GM23338 (cell line): ENCODE measurements at regions not wholly inside any gene's neighbourhood (a gene's known extent, or its start where the extent isn't known, plus 50 kb on each side); places are given as distances from the start of the nearest gene placed in this dataset.

ENCODE experiments used
- ATAC-seq: fragments of 200-7000 bp; cut with Tn5 transposase; 3 replicates; pipeline ENCODE4 v1.9.1; 2020
- DNase-seq: peaks from one replicate; pipeline ENCODE4 v3.0.0-alpha.2; 2015; ENCODE audit warnings: low spot score
- H2AFZ ChIP-seq: fragments of 200-600 bp; sonication (generic); 2 replicates; pipeline ENCODE4 v1.8.0; 2016; ENCODE audit warnings: antibody characterized with exemption, mild to moderate bottlenecking, moderate library complexity
- H3F3A ChIP-seq: fragments of 200-600 bp; sonication (generic); replicated peaks from 2 replicates; pipeline ENCODE4 v1.8.0; 2017; ENCODE audit warnings: antibody characterized with exemption, mixed run types, low read depth
- H3K27ac ChIP-seq: fragments of 200-600 bp; sonication (generic); 2 replicates; pipeline ENCODE4 v1.6.1; 2016; ENCODE audit warnings: low read depth
- H3K27me3 ChIP-seq: fragments of 200-600 bp; sonication (generic); 2 replicates; pipeline ENCODE4 v1.8.0; 2016; ENCODE audit warnings: mild to moderate bottlenecking, mixed run types, moderate library complexity; ENCODE audit not compliant: insufficient read depth
- H3K36me3 ChIP-seq: fragments of 200-600 bp; sonication (generic); 2 replicates; pipeline ENCODE4 v1.8.0; 2016; ENCODE audit warnings: mild to moderate bottlenecking; ENCODE audit not compliant: insufficient read depth
- H3K4me1 ChIP-seq: fragments of 200-600 bp; sonication (generic); 2 replicates; pipeline ENCODE4 v1.8.0; 2016; ENCODE audit warnings: mild to moderate bottlenecking, moderate library complexity; ENCODE audit not compliant: insufficient read depth
- H3K4me2 ChIP-seq: fragments of 200-600 bp; sonication (generic); 2 replicates; pipeline ENCODE4 v1.7.1; 2017; ENCODE audit warnings: mixed run types
- H3K4me3 ChIP-seq: fragments of 200-600 bp; sonication (generic); 2 replicates; pipeline ENCODE4 v1.6.1; 2016; ENCODE audit warnings: mixed run types
- H3K79me2 ChIP-seq: fragments of 200-600 bp; sonication (generic); replicated peaks from 2 replicates; pipeline ENCODE4 v1.8.0; 2017; ENCODE audit warnings: mild to moderate bottlenecking; ENCODE audit not compliant: insufficient read depth
- H3K9me2 ChIP-seq: fragments of 200-600 bp; sonication (generic); 2 replicates; pipeline ENCODE4 v1.8.0; 2017; ENCODE audit not compliant: insufficient read depth
- H4K20me1 ChIP-seq: fragments of 200-600 bp; sonication (generic); replicated peaks from 2 replicates; pipeline ENCODE4 v1.8.0; 2017; ENCODE audit warnings: mild to moderate bottlenecking; ENCODE audit not compliant: insufficient read depth
- H3K27ac Mint-ChIP-seq: 2 replicates; pipeline ENCODE4 v1.8.0; 2020; ENCODE audit warnings: inconsistent platforms, mild to moderate bottlenecking, moderate library complexity, mixed read lengths
- H3K27me3 Mint-ChIP-seq: 3 replicates; pipeline ENCODE4 v1.8.0; 2022; ENCODE audit warnings: low read depth, mild to moderate bottlenecking, moderate library complexity, mixed read lengths, inconsistent platforms; ENCODE audit not compliant: insufficient read depth, poor library complexity
- H3K36me3 Mint-ChIP-seq: 3 replicates; pipeline ENCODE4 v1.8.0; 2021; ENCODE audit warnings: low read depth, mild to moderate bottlenecking, inconsistent platforms, moderate library complexity, mixed read lengths
- H3K4me1 Mint-ChIP-seq: 3 replicates; pipeline ENCODE4 v1.8.0; 2020; ENCODE audit warnings: mild to moderate bottlenecking, inconsistent platforms, mixed read lengths
- H3K4me3 Mint-ChIP-seq: 3 replicates; pipeline ENCODE4 v1.8.0; 2021; ENCODE audit warnings: moderate library complexity, mild to moderate bottlenecking, inconsistent platforms, mixed read lengths
- H3K9me3 Mint-ChIP-seq: 3 replicates; pipeline ENCODE4 v1.8.0; 2020; ENCODE audit warnings: moderate library complexity, mild to moderate bottlenecking, inconsistent platforms, mixed read lengths
- CREB1 ChIP-seq: fragments of 250-450 bp; sonication (Bioruptor Pico); IDR thresholded peaks from 2 replicates; pipeline ENCODE4 v1.5.0; 2020; ENCODE audit warnings: low read depth, mild to moderate bottlenecking, moderate library complexity
- EZH2 ChIP-seq: fragments of 200-600 bp; sonication (generic); IDR thresholded peaks from one replicate; pipeline ENCODE4 v1.8.0; 2017; ENCODE audit warnings: antibody characterized with exemption, mild to moderate bottlenecking, low read depth; ENCODE audit not compliant: unreplicated experiment
- EZH2phosphoT487 ChIP-seq: fragments of 200-600 bp; sonication (generic); IDR thresholded peaks from one replicate; pipeline ENCODE4 v1.8.1; 2018; ENCODE audit warnings: antibody characterized with exemption; ENCODE audit not compliant: unreplicated experiment
- JUNB ChIP-seq: IDR thresholded peaks from one replicate; pipeline ENCODE4 v1.6.1; 2016; ENCODE audit warnings: antibody characterized with exemption; ENCODE audit not compliant: unreplicated experiment
- NANOG ChIP-seq: IDR thresholded peaks from 2 replicates; pipeline ENCODE4 v1.6.1; 2016; ENCODE audit warnings: antibody characterized with exemption, borderline replicate concordance
- STAT1 ChIP-seq: IDR thresholded peaks from one replicate; pipeline ENCODE4 v1.6.1; 2016; ENCODE audit warnings: antibody characterized with exemption; ENCODE audit not compliant: unreplicated experiment
- ZNF114 ChIP-seq: fragments of 250-450 bp; sonication (Bioruptor Pico); IDR thresholded peaks from 2 replicates; pipeline ENCODE4 v1.5.0; 2020; ENCODE audit warnings: mild to moderate bottlenecking, moderate library complexity
- ZNF331 ChIP-seq: fragments of 250-450 bp; sonication (Bioruptor Pico); IDR thresholded peaks from 2 replicates; pipeline ENCODE4 v1.5.0; 2020; ENCODE audit warnings: low read depth, mild to moderate bottlenecking, moderate library complexity
- TF ChIP-seq, protein P1 (sequence below), 2 experiments: fragments of 200-600 bp in 1 of 2; sonication (generic) in 1 of 2; conservative IDR thresholded peaks; 2 replicates each; pipeline versions ENCODE4 v1.5.1 to v1.6.1; 2016 to 2017; ENCODE audit warnings: antibody characterized with exemption in 2 of 2, low read depth in 2 of 2, mild to moderate bottlenecking in 2 of 2, moderate library complexity in 1 of 2
- TF ChIP-seq, protein P2 (sequence below): IDR thresholded peaks from one replicate; pipeline ENCODE4 v1.6.1; 2018; ENCODE audit warnings: antibody characterized with exemption; ENCODE audit not compliant: unreplicated experiment
- TF ChIP-seq, protein P3 (sequence below): IDR thresholded peaks from 2 replicates; pipeline ENCODE4 v1.6.1; 2016; ENCODE audit warnings: antibody characterized with exemption
- TF ChIP-seq, protein P4 (sequence below): fragments of 250-450 bp; sonication (Bioruptor Pico); IDR thresholded peaks from 2 replicates; pipeline ENCODE4 v1.5.0; 2020; ENCODE audit warnings: mild to moderate bottlenecking, moderate library complexity

DNA sequence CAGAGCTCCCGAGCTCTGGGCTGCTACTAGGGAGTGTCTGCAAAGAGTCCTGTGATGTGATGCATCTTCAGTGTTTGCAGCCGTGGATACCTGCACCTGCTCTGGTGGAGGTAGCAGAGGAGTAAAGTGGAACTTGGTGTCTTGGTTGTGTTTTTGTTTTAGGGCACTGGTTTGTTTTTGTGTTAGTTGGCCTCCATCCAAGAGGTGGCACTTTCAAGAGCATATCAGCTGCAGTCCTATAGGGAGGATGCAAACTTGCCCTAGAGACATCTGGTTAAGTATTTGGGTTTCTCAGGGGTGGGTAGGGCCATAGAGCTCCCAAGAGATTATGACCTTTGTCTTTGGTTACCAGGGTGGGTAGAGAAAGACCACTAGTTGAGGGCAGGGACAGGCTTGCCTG is 1249.0 kb upstream of the FAM98A start:
- Histone ChIP-seq H2AFZ (no peak overlapping the region), H3K36me3 (no peaks in the 10 kb centered on the region), H3K27me3 (no peaks in the 10 kb centered on the region), H3K4me2 (no peak overlapping the region), H3K9me2 (peaks cover 9% of the 10 kb centered on the region; the same call in 1 of the 2 replicates), H3K79me2 (no peaks in the 10 kb centered on the region), H4K20me1 (no peaks in the 10 kb centered on the region), H3K4me3 (no peak overlapping the region), H3K4me1 (peaks cover 14% of the 10 kb centered on the region), H3K27ac (no peak overlapping the region), H3F3A (no peaks in the 10 kb centered on the region)
- no peaks in the 10 kb centered on the region for H3K27me3 Mint-ChIP-seq
- H3K36me3 Mint-ChIP-seq: no peaks in the 10 kb centered on the region
- ATAC-seq (no peak), DNase-seq (no peak)
- H3K27ac Mint-ChIP-seq: no peak overlapping the region
- H3K4me1 Mint-ChIP-seq: peaks cover 14% of the 10 kb centered on the region; the same call in 2 of the 3 replicates
- TF ChIP-seq NANOG (no peak), JUNB (no peak), EZH2phosphoT487 (no peak), ZNF331 (CRISPR knock-in tag) (no peak), CREB1 (CRISPR knock-in tag) (no peak), EZH2 (no peak), STAT1 (no peak), ZNF114 (CRISPR knock-in tag) (no peak)
- TF ChIP-seq, protein P1, sequence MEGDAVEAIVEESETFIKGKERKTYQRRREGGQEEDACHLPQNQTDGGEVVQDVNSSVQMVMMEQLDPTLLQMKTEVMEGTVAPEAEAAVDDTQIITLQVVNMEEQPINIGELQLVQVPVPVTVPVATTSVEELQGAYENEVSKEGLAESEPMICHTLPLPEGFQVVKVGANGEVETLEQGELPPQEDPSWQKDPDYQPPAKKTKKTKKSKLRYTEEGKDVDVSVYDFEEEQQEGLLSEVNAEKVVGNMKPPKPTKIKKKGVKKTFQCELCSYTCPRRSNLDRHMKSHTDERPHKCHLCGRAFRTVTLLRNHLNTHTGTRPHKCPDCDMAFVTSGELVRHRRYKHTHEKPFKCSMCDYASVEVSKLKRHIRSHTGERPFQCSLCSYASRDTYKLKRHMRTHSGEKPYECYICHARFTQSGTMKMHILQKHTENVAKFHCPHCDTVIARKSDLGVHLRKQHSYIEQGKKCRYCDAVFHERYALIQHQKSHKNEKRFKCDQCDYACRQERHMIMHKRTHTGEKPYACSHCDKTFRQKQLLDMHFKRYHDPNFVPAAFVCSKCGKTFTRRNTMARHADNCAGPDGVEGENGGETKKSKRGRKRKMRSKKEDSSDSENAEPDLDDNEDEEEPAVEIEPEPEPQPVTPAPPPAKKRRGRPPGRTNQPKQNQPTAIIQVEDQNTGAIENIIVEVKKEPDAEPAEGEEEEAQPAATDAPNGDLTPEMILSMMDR (conservative IDR thresholded peaks at IDR 0.05; ENCODE audit: low read depth in 2 of 2): no peak
- TF ChIP-seq, protein P2, sequence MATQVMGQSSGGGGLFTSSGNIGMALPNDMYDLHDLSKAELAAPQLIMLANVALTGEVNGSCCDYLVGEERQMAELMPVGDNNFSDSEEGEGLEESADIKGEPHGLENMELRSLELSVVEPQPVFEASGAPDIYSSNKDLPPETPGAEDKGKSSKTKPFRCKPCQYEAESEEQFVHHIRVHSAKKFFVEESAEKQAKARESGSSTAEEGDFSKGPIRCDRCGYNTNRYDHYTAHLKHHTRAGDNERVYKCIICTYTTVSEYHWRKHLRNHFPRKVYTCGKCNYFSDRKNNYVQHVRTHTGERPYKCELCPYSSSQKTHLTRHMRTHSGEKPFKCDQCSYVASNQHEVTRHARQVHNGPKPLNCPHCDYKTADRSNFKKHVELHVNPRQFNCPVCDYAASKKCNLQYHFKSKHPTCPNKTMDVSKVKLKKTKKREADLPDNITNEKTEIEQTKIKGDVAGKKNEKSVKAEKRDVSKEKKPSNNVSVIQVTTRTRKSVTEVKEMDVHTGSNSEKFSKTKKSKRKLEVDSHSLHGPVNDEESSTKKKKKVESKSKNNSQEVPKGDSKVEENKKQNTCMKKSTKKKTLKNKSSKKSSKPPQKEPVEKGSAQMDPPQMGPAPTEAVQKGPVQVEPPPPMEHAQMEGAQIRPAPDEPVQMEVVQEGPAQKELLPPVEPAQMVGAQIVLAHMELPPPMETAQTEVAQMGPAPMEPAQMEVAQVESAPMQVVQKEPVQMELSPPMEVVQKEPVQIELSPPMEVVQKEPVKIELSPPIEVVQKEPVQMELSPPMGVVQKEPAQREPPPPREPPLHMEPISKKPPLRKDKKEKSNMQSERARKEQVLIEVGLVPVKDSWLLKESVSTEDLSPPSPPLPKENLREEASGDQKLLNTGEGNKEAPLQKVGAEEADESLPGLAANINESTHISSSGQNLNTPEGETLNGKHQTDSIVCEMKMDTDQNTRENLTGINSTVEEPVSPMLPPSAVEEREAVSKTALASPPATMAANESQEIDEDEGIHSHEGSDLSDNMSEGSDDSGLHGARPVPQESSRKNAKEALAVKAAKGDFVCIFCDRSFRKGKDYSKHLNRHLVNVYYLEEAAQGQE: no peak
- TF ChIP-seq, protein P3, sequence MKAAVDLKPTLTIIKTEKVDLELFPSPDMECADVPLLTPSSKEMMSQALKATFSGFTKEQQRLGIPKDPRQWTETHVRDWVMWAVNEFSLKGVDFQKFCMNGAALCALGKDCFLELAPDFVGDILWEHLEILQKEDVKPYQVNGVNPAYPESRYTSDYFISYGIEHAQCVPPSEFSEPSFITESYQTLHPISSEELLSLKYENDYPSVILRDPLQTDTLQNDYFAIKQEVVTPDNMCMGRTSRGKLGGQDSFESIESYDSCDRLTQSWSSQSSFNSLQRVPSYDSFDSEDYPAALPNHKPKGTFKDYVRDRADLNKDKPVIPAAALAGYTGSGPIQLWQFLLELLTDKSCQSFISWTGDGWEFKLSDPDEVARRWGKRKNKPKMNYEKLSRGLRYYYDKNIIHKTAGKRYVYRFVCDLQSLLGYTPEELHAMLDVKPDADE: no peak
- TF ChIP-seq, protein P4, sequence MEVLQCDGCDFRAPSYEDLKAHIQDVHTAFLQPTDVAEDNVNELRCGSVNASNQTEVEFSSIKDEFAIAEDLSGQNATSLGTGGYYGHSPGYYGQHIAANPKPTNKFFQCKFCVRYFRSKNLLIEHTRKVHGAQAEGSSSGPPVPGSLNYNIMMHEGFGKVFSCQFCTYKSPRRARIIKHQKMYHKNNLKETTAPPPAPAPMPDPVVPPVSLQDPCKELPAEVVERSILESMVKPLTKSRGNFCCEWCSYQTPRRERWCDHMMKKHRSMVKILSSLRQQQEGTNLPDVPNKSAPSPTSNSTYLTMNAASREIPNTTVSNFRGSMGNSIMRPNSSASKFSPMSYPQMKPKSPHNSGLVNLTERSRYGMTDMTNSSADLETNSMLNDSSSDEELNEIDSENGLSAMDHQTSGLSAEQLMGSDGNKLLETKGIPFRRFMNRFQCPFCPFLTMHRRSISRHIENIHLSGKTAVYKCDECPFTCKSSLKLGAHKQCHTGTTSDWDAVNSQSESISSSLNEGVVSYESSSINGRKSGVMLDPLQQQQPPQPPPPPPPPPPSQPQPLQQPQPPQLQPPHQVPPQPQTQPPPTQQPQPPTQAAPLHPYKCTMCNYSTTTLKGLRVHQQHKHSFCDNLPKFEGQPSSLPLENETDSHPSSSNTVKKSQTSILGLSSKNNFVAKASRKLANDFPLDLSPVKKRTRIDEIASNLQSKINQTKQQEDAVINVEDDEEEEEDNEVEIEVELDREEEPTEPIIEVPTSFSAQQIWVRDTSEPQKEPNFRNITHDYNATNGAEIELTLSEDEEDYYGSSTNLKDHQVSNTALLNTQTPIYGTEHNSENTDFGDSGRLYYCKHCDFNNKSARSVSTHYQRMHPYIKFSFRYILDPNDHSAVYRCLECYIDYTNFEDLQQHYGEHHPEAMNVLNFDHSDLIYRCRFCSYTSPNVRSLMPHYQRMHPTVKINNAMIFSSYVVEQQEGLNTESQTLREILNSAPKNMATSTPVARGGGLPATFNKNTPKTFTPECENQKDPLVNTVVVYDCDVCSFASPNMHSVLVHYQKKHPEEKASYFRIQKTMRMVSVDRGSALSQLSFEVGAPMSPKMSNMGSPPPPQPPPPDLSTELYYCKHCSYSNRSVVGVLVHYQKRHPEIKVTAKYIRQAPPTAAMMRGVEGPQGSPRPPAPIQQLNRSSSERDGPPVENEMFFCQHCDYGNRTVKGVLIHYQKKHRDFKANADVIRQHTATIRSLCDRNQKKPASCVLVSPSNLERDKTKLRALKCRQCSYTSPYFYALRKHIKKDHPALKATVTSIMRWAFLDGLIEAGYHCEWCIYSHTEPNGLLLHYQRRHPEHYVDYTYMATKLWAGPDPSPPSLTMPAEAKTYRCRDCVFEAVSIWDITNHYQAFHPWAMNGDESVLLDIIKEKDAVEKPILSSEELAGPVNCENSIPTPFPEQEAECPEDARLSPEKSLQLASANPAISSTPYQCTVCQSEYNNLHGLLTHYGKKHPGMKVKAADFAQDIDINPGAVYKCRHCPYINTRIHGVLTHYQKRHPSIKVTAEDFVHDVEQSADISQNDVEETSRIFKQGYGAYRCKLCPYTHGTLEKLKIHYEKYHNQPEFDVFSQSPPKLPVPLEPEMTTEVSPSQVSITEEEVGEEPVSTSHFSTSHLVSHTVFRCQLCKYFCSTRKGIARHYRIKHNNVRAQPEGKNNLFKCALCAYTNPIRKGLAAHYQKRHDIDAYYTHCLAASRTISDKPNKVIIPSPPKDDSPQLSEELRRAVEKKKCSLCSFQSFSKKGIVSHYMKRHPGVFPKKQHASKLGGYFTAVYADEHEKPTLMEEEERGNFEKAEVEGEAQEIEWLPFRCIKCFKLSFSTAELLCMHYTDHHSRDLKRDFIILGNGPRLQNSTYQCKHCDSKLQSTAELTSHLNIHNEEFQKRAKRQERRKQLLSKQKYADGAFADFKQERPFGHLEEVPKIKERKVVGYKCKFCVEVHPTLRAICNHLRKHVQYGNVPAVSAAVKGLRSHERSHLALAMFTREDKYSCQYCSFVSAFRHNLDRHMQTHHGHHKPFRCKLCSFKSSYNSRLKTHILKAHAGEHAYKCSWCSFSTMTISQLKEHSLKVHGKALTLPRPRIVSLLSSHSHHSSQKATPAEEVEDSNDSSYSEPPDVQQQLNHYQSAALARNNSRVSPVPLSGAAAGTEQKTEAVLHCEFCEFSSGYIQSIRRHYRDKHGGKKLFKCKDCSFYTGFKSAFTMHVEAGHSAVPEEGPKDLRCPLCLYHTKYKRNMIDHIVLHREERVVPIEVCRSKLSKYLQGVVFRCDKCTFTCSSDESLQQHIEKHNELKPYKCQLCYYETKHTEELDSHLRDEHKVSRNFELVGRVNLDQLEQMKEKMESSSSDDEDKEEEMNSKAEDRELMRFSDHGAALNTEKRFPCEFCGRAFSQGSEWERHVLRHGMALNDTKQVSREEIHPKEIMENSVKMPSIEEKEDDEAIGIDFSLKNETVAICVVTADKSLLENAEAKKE (CRISPR knock-in tag): no peak
- no peak overlapping the region for H3K4me3 Mint-ChIP-seq
- no peaks in the 10 kb centered on the region; the same call in 2 of the 3 replicates for H3K9me3 Mint-ChIP-seq
